ENCODE measurements at regions not wholly inside any gene's neighbourhood (a gene's known extent, or its start where the extent isn't known, plus 50 kb on each side); places are given as distances from the start of the nearest gene placed in this dataset.
"Not testable (repeated sequence)": the region's sequence is repeated elsewhere in the genome, so short reads cannot be mapped to it uniquely, and the experiment has no call there.

- not testable (repeated sequence) for H3K27me3 ChIP-seq (ENCODE audit: insufficient read depth, low read depth, low read length); H2AFZ ChIP-seq (ENCODE audit: low read depth, low read length); H3K4me2 ChIP-seq (ENCODE audit: low read length); H3K27ac ChIP-seq (ENCODE audit: low read length); H3K36me3 ChIP-seq (ENCODE audit: insufficient read depth, low read length); H3K4me3 ChIP-seq (ENCODE audit: low read length); H4K20me1 ChIP-seq (ENCODE audit: insufficient read depth); H3F3A ChIP-seq (ENCODE audit: insufficient read depth, low read length, poor library complexity, severe bottlenecking); H3K9me2 ChIP-seq (ENCODE audit: insufficient read depth, low read length); H3K79me2 ChIP-seq (replicated peaks; ENCODE audit: insufficient read depth, low read length); H3K9me3 ChIP-seq (ENCODE audit: low read length); H3K9ac ChIP-seq (ENCODE audit: low read length)
Measured at GRCh38 chr5:166145107-166145506, 2146.3 kb upstream of the WWC1 start.

- Histone ChIP-seq H3K79me2 (replicated peaks; ENCODE audit: insufficient read depth, low read length) (no peaks in the 10 kb centered on the region), H2AFZ (ENCODE audit: low read depth, low read length) (no peak overlapping the region), H3F3A (ENCODE audit: insufficient read depth, low read length, poor library complexity, severe bottlenecking) (no peaks in the 10 kb centered on the region), H3K4me2 (ENCODE audit: low read length) (no peak overlapping the region), H4K20me1 (ENCODE audit: insufficient read depth) (no peaks in the 10 kb centered on the region), H3K9me3 (ENCODE audit: low read length) (no peaks in the 10 kb centered on the region), H3K27me3 (ENCODE audit: insufficient read depth, low read depth, low read length) (no peaks in the 10 kb centered on the region), H3K9ac (ENCODE audit: low read length) (no peak overlapping the region), H3K36me3 (ENCODE audit: insufficient read depth, low read length) (no peaks in the 10 kb centered on the region), H3K4me3 (ENCODE audit: low read length) (no peak overlapping the region), H3K27ac (ENCODE audit: low read length) (no peak overlapping the region), H3K9me2 (ENCODE audit: insufficient read depth, low read length) (no peaks in the 10 kb centered on the region)
- TF ChIP-seq EZH2 (IDR thresholded peaks at IDR 0.05; ENCODE audit: borderline replicate concordance, insufficient read depth, low read length, poor library complexity, severe bottlenecking) (no peak), POLR2AphosphoS5 (IDR thresholded peaks at IDR 0.05) (no peak), EP300 (conservative IDR thresholded peaks at IDR 0.05; ENCODE audit: poor library complexity, severe bottlenecking) (no peak), TAF1 (IDR thresholded peaks at IDR 0.05; ENCODE audit: low read depth) (no peak)
Measured at GRCh38 chr5:166163996-166164610, 2127.3 kb upstream of the WWC1 start.

- no peak overlapping the region for H3K9ac ChIP-seq (ENCODE audit: low read length)
- no peak for TF ChIP-seq REST (IDR thresholded peaks at IDR 0.05; ENCODE audit: borderline replicate concordance)
- H3F3A ChIP-seq (ENCODE audit: insufficient read depth, low read length, poor library complexity, severe bottlenecking) = no peaks in the 10 kb centered on the region
- H3K9me2 ChIP-seq (ENCODE audit: insufficient read depth, low read length) = no peaks in the 10 kb centered on the region
- H3K27ac ChIP-seq (ENCODE audit: low read length) = no peak overlapping the region
- no peak overlapping the region for H3K4me3 ChIP-seq (ENCODE audit: low read length)
- no peaks in the 10 kb centered on the region for H3K36me3 ChIP-seq (ENCODE audit: insufficient read depth, low read length)
- no peaks in the 10 kb centered on the region for H3K9me3 ChIP-seq (ENCODE audit: low read length)
- H2AFZ ChIP-seq (ENCODE audit: low read depth, low read length) = no peak overlapping the region
- no peaks in the 10 kb centered on the region for H3K79me2 ChIP-seq (replicated peaks; ENCODE audit: insufficient read depth, low read length)
- H3K27me3 ChIP-seq (ENCODE audit: insufficient read depth, low read depth, low read length) = no peaks in the 10 kb centered on the region
- H3K4me2 ChIP-seq (ENCODE audit: low read length) = no peak overlapping the region
- H4K20me1 ChIP-seq (ENCODE audit: insufficient read depth) = no peaks in the 10 kb centered on the region
Measured at GRCh38 chr5:166165596-166165995, 2125.8 kb upstream of the WWC1 start.

GRCh38 chr5:166166071-166166470, 2125.4 kb upstream of the WWC1 start:
- Histone ChIP-seq H2AFZ (ENCODE audit: low read depth, low read length) (no peak overlapping the region), H3F3A (ENCODE audit: insufficient read depth, low read length, poor library complexity, severe bottlenecking) (no peaks in the 10 kb centered on the region), H3K79me2 (replicated peaks; ENCODE audit: insufficient read depth, low read length) (no peaks in the 10 kb centered on the region), H3K36me3 (ENCODE audit: insufficient read depth, low read length) (no peaks in the 10 kb centered on the region), H3K9me3 (ENCODE audit: low read length) (no peaks in the 10 kb centered on the region), H4K20me1 (ENCODE audit: insufficient read depth) (no peaks in the 10 kb centered on the region), H3K27ac (ENCODE audit: low read length) (no peak overlapping the region), H3K9ac (ENCODE audit: low read length) (no peak overlapping the region), H3K4me2 (ENCODE audit: low read length) (no peak overlapping the region), H3K4me3 (ENCODE audit: low read length) (no peak overlapping the region), H3K27me3 (ENCODE audit: insufficient read depth, low read depth, low read length) (no peaks in the 10 kb centered on the region), H3K9me2 (ENCODE audit: insufficient read depth, low read length) (no peaks in the 10 kb centered on the region)
- TF ChIP-seq POLR2AphosphoS5 (IDR thresholded peaks at IDR 0.05) = no peak
- TF ChIP-seq TAF1 (IDR thresholded peaks at IDR 0.05; ENCODE audit: low read depth) = no peak
- TF ChIP-seq SMC3 (conservative IDR thresholded peaks at IDR 0.05; ENCODE audit: poor library complexity) = no peak
- no peak for TF ChIP-seq CTCF (IDR thresholded peaks at IDR 0.05; ENCODE audit: poor library complexity, severe bottlenecking)
- no peak for TF ChIP-seq EP300 (conservative IDR thresholded peaks at IDR 0.05; ENCODE audit: poor library complexity, severe bottlenecking)
- TF ChIP-seq REST (IDR thresholded peaks at IDR 0.05; ENCODE audit: borderline replicate concordance) = no peak
- no peak for TF ChIP-seq EZH2 (IDR thresholded peaks at IDR 0.05; ENCODE audit: borderline replicate concordance, insufficient read depth, low read length, poor library complexity, severe bottlenecking)
- no peak for TF ChIP-seq RAD21 (conservative IDR thresholded peaks at IDR 0.05)
- no peak for TF ChIP-seq MXI1 (conservative IDR thresholded peaks at IDR 0.05; ENCODE audit: poor library complexity, severe bottlenecking)
